HFFc6 (cell line): ENCODE measurements at regions not wholly inside any gene's neighbourhood (a gene's known extent, or its start where the extent isn't known, plus 50 kb on each side); places are given as distances from the start of the nearest gene placed in this dataset.

Experiments used
- DNase-seq: peaks from one replicate; pipeline ENCODE4 v3.0.0-alpha.2; 2018
- H3K27ac Mint-ChIP-seq: 2 replicates; pipeline ENCODE4 v1.8.0; 2020; ENCODE audit warnings: mild to moderate bottlenecking, mixed read lengths
- H3K27me3 Mint-ChIP-seq: 2 replicates; pipeline ENCODE4 v1.8.0; 2021; ENCODE audit warnings: mild to moderate bottlenecking, moderate library complexity, mixed read lengths; ENCODE audit not compliant: insufficient read depth
- H3K36me3 Mint-ChIP-seq: 2 replicates; pipeline ENCODE4 v1.8.0; 2021; ENCODE audit warnings: low read depth, mixed read lengths
- H3K4me1 Mint-ChIP-seq: 2 replicates; pipeline ENCODE4 v1.8.0; 2020; ENCODE audit warnings: low read depth, mixed read lengths
- H3K4me3 Mint-ChIP-seq: 2 replicates; pipeline ENCODE4 v1.8.0; 2020; ENCODE audit warnings: mild to moderate bottlenecking, moderate library complexity, mixed read lengths
- H3K9me3 Mint-ChIP-seq: 2 replicates; pipeline ENCODE4 v1.8.0; 2020; ENCODE audit warnings: mild to moderate bottlenecking, mixed read lengths
- TF ChIP-seq, protein P1 (sequence below): fragments of 200-600 bp; sonication (generic); IDR thresholded peaks from 2 replicates; pipeline ENCODE4 v1.5.0; 2021; ENCODE audit warnings: antibody characterized with exemption, mild to moderate bottlenecking

DNA sequence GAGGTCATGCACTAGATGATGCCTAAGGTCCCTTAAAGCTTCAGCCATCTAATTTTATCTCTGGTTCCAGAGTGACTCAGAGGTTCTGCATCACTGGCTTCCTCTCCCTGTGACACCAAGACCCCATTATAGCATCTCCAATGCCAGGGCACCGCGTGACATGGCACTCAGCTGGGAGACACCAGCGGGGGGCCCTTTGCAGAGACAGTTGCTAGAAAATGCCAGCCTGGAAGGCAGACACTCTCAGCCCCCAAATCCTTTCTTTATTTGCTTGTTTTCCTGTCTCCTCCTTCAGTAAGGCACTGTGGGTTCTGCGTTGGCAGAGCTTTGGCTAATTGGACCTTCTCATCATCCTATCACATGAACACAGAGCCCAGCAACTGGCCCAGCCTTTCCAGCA lies 123.5 kb upstream of the VRK1 start:
- no peaks in the 10 kb centered on the region for H3K4me1 Mint-ChIP-seq
- no peak overlapping the region for H3K4me3 Mint-ChIP-seq
- TF ChIP-seq, protein P1, sequence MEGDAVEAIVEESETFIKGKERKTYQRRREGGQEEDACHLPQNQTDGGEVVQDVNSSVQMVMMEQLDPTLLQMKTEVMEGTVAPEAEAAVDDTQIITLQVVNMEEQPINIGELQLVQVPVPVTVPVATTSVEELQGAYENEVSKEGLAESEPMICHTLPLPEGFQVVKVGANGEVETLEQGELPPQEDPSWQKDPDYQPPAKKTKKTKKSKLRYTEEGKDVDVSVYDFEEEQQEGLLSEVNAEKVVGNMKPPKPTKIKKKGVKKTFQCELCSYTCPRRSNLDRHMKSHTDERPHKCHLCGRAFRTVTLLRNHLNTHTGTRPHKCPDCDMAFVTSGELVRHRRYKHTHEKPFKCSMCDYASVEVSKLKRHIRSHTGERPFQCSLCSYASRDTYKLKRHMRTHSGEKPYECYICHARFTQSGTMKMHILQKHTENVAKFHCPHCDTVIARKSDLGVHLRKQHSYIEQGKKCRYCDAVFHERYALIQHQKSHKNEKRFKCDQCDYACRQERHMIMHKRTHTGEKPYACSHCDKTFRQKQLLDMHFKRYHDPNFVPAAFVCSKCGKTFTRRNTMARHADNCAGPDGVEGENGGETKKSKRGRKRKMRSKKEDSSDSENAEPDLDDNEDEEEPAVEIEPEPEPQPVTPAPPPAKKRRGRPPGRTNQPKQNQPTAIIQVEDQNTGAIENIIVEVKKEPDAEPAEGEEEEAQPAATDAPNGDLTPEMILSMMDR, result no peak
- H3K9me3 Mint-ChIP-seq, result peaks cover 24% of the 10 kb centered on the region; the same call in 1 of the 2 replicates
- DNase-seq, result no peak
- H3K27ac Mint-ChIP-seq, result no peak overlapping the region
- H3K36me3 Mint-ChIP-seq, result no peaks in the 10 kb centered on the region
- H3K27me3 Mint-ChIP-seq, result no peaks in the 10 kb centered on the region; the same call in none of the 2 replicates

DNA sequence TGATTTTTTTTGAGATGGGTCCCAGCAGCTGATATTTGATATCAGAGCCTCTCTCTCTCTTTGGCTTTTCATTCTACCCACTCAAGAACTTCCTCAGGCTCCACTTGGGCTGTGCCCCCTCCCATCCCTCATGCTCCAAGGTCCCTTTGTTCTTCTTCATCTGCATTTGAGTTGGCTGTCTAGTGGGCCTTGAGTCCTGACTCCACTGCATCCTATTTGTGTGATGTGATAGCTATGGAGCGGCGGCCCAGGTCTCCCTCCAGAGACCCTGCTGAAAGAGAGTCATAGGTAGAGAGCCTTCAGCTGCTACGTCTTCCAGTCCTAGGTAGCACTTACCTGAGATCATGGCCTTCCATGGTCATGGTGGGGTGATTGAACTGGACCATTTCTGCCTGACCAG lies 123.1 kb upstream of the VRK1 start:
- H3K4me1 Mint-ChIP-seq, result no peaks in the 10 kb centered on the region
- H3K36me3 Mint-ChIP-seq, result no peaks in the 10 kb centered on the region
- H3K4me3 Mint-ChIP-seq, result no peak overlapping the region
- TF ChIP-seq, protein P1, result no peak
- no peaks in the 10 kb centered on the region; the same call in none of the 2 replicates for H3K27me3 Mint-ChIP-seq
- no peak overlapping the region for H3K27ac Mint-ChIP-seq
- H3K9me3 Mint-ChIP-seq, result peaks cover 24% of the 10 kb centered on the region; the same call in 1 of the 2 replicates
- no peak for DNase-seq

DNA sequence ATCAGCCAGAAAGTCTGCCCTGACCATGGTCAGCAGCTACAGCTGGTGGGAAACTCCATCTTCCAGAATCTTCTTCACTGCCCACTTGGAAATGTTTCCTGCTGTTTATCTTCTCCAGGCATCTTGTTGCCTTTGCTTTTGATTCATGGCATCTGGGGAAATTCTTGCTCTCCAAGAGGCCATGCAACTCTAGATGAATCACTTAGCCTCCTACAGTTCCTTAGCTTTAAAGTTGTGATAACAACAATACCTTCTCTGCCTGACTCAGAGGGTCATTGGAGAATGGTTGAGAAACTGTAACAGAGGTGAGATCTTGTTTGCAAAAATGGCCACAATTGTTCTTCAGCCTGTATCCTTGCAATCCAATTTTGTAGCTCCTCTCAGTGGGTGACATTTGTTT lies 121.0 kb upstream of the VRK1 start:
- Mint-ChIP-seq H3K4me3 (no peak overlapping the region), H3K27me3 (no peaks in the 10 kb centered on the region; the same call in 1 of the 2 replicates), H3K4me1 (no peaks in the 10 kb centered on the region), H3K36me3 (no peaks in the 10 kb centered on the region), H3K27ac (no peak overlapping the region), H3K9me3 (peaks cover 29% of the 10 kb centered on the region; the same call in 1 of the 2 replicates)
- TF ChIP-seq, protein P1, result no peak
- no peak for DNase-seq

DNA sequence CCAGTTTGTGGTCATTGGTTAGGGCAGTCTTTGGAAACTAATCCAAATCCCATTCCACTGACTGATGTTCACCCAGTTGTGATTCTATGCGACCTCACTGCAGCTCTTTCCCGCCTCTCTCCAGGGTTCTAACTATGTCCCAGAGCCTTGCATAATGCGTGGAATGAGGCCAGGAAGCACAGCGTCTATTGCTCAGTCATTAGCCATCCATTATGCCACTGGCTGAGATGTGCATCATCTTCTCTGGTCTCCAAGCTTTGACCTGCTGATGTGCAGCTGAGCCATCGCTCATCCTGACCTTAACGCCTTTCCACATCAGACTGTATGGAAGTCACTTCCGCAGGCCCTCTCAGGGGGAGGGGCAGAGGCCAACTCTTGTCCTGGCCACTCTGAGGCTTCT lies 115.4 kb upstream of the VRK1 start:
- DNase-seq, result no peak
- Mint-ChIP-seq H3K4me1 (no peaks in the 10 kb centered on the region; the same call in 1 of the 2 replicates), H3K9me3 (peaks cover 26% of the 10 kb centered on the region; the same call in 1 of the 2 replicates), H3K27me3 (no peaks in the 10 kb centered on the region; the same call in 1 of the 2 replicates), H3K36me3 (no peaks in the 10 kb centered on the region; the same call in 1 of the 2 replicates), H3K4me3 (no peak overlapping the region), H3K27ac (no peak overlapping the region)
- TF ChIP-seq, protein P1, result no peak

DNA sequence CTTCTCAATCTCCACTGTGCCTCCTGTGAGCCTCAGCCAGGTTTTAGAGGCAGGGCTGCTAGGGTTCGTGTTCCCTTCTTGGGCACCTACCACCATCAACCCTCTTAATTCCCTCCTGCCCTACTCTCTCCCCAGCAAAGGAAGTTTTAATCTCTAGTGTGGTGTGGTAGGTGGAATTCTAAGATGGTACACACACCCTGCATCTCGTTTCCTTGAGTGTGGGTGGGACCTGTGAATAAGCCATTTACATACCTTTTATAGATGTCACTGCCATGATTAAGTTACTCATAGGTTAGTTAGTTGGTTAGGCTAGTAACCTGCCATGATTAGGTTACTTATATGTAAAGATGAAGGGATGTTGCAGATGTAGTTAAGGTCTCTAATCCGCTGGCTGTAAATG lies 114.8 kb upstream of the VRK1 start:
- no peaks in the 10 kb centered on the region; the same call in 1 of the 2 replicates for H3K36me3 Mint-ChIP-seq
- no peaks in the 10 kb centered on the region; the same call in 1 of the 2 replicates for H3K27me3 Mint-ChIP-seq
- peaks cover 21% of the 10 kb centered on the region; the same call in 1 of the 2 replicates for H3K9me3 Mint-ChIP-seq
- DNase-seq, result no peak
- H3K27ac Mint-ChIP-seq, result no peak overlapping the region
- no peaks in the 10 kb centered on the region; the same call in 1 of the 2 replicates for H3K4me1 Mint-ChIP-seq
- H3K4me3 Mint-ChIP-seq, result no peak overlapping the region
- TF ChIP-seq, protein P1, result no peak
